OCI-LY1 (cell line): ENCODE measurements at regions not wholly inside any gene's neighbourhood (a gene's known extent, or its start where the extent isn't known, plus 50 kb on each side); places are given as distances from the start of the nearest gene placed in this dataset.

ENCODE experiments used
- H2AFZ ChIP-seq: fragments of 200-600 bp; sonication (generic), shearing (Covaris generic); 2 replicates; pipeline ENCODE4 v1.6.0; 2014; ENCODE audit warnings: antibody characterized with exemption, mild to moderate bottlenecking, low read length
- H3F3A ChIP-seq: fragments of 200-600 bp; sonication (generic), shearing (Covaris generic); 2 replicates; pipeline ENCODE4 v1.6.0; 2014; ENCODE audit warnings: mild to moderate bottlenecking, antibody characterized with exemption, low read length, moderate library complexity; ENCODE audit not compliant: insufficient read depth
- H3K27ac ChIP-seq: fragments of 200-600 bp; sonication (generic); 2 replicates; pipeline ENCODE4 v1.5.1; 2014; ENCODE audit warnings: low read length, mixed run types, mild to moderate bottlenecking, low read depth; ENCODE audit not compliant: poor library complexity, severe bottlenecking
- H3K27me3 ChIP-seq: fragments of 200-600 bp; sonication (generic); 2 replicates; pipeline ENCODE4 v1.6.0; 2014; ENCODE audit warnings: antibody characterized with exemption, mild to moderate bottlenecking, low read length, moderate library complexity; ENCODE audit not compliant: insufficient read depth
- H3K36me3 ChIP-seq: fragments of 200-600 bp; sonication (generic); 2 replicates; pipeline ENCODE4 v1.6.1; 2014; ENCODE audit warnings: mild to moderate bottlenecking, antibody characterized with exemption, low read length, moderate library complexity, mixed read lengths; ENCODE audit not compliant: insufficient read depth
- H3K4me1 ChIP-seq: fragments of 200-600 bp; sonication (generic); 2 replicates; pipeline ENCODE4 v1.5.1; 2014; ENCODE audit warnings: mild to moderate bottlenecking, low read length, moderate library complexity; ENCODE audit not compliant: insufficient read depth, severe bottlenecking
- H3K4me2 ChIP-seq: fragments of 200-600 bp; sonication (generic), shearing (Covaris generic); 2 replicates; pipeline ENCODE4 v1.6.1; 2014; ENCODE audit warnings: low read length
- H3K4me3 ChIP-seq: fragments of 200-600 bp; sonication (generic); 2 replicates; pipeline ENCODE4 v1.5.1; 2014; ENCODE audit warnings: low read length, low read depth, mild to moderate bottlenecking, mixed read lengths; ENCODE audit not compliant: poor library complexity, severe bottlenecking
- H3K79me2 ChIP-seq: fragments of 200-600 bp; shearing (Covaris generic); 2 replicates; pipeline ENCODE4 v1.6.1; 2016; ENCODE audit warnings: mixed run types, low read length, mixed read lengths; ENCODE audit not compliant: insufficient read depth
- H3K9ac ChIP-seq: fragments of 200-600 bp; sonication (generic), shearing (Covaris generic); 2 replicates; pipeline ENCODE4 v1.6.1; 2014; ENCODE audit warnings: mild to moderate bottlenecking, low read length, mixed read lengths
- H3K9me2 ChIP-seq: fragments of 200-600 bp; sonication (generic), shearing (Covaris generic); 2 replicates; pipeline ENCODE4 v1.6.1; 2014; ENCODE audit warnings: low read depth, mild to moderate bottlenecking, low read length, mixed read lengths
- H3K9me3 ChIP-seq: fragments of 200-600 bp; shearing (Covaris generic); 2 replicates; pipeline ENCODE4 v1.6.1; 2014; ENCODE audit warnings: low read length, mixed read lengths
- H4K20me1 ChIP-seq: fragments of 200-600 bp; sonication (generic), shearing (Covaris generic); 2 replicates; pipeline ENCODE4 v1.6.0; 2016; ENCODE audit warnings: mild to moderate bottlenecking, low read length; ENCODE audit not compliant: insufficient read depth
- CTCF ChIP-seq: fragments of 200-600 bp; sonication (generic), shearing (Covaris generic); IDR thresholded peaks from 2 replicates; pipeline ENCODE4 v1.5.1; 2017; ENCODE audit warnings: mild to moderate bottlenecking, antibody characterized with exemption, low read length, moderate library complexity, mixed read lengths
- EZH2 ChIP-seq: fragments of 200-600 bp; sonication (generic), shearing (Covaris generic); IDR thresholded peaks from 2 replicates; pipeline ENCODE4 v1.8.0; 2017; ENCODE audit warnings: borderline replicate concordance, mixed run types, mild to moderate bottlenecking, antibody characterized with exemption, low read length, moderate library complexity, mixed read lengths

GRCh38 chr3:72624656-72625055 is 223.6 kb downstream of the SHQ1 start:
- Histone ChIP-seq H3K9ac (no peak overlapping the region), H3K4me1 (no peaks in the 10 kb centered on the region), H3K27me3 (no peaks in the 10 kb centered on the region)

GRCh38 chr3:72618739-72619138 is 229.5 kb downstream of the SHQ1 start:
- Histone ChIP-seq H3K79me2 (no peaks in the 10 kb centered on the region), H3K9me2 (no peaks in the 10 kb centered on the region), H3K4me3 (no peak overlapping the region), H4K20me1 (no peaks in the 10 kb centered on the region), H3K27ac (no peak overlapping the region), H3K36me3 (no peaks in the 10 kb centered on the region), H3K9me3 (no peaks in the 10 kb centered on the region), H3K4me2 (no peak overlapping the region), H3F3A (no peaks in the 10 kb centered on the region), H3K27me3 (no peaks in the 10 kb centered on the region), H2AFZ (no peak overlapping the region), H3K9ac (no peak overlapping the region), H3K4me1 (no peaks in the 10 kb centered on the region)
- TF ChIP-seq EZH2 (no peak), CTCF (no peak)

More at GRCh38 chr3:72624656-72625055, 223.6 kb downstream of the SHQ1 start:
- H3K79me2 ChIP-seq = no peaks in the 10 kb centered on the region
- H3K4me3 ChIP-seq = no peak overlapping the region
- H4K20me1 ChIP-seq = no peaks in the 10 kb centered on the region
- H3K4me2 ChIP-seq = no peak overlapping the region
- no peaks in the 10 kb centered on the region for H3K9me3 ChIP-seq
- no peaks in the 10 kb centered on the region for H3F3A ChIP-seq
- H3K36me3 ChIP-seq = no peaks in the 10 kb centered on the region
- TF ChIP-seq CTCF (no peak), EZH2 (no peak)
- no peaks in the 10 kb centered on the region for H3K9me2 ChIP-seq
- H3K27ac ChIP-seq = no peak overlapping the region
- no peak overlapping the region for H2AFZ ChIP-seq

- Histone ChIP-seq H4K20me1 (no peaks in the 10 kb centered on the region), H3K27ac (no peak overlapping the region), H3K4me1 (no peaks in the 10 kb centered on the region), H3K9me3 (no peaks in the 10 kb centered on the region), H3K4me3 (no peak overlapping the region), H3K36me3 (no peaks in the 10 kb centered on the region), H3K4me2 (no peak overlapping the region), H3F3A (no peaks in the 10 kb centered on the region), H2AFZ (no peak overlapping the region), H3K9me2 (no peaks in the 10 kb centered on the region), H3K79me2 (no peaks in the 10 kb centered on the region), H3K9ac (no peak overlapping the region), H3K27me3 (no peaks in the 10 kb centered on the region)
- no peak for TF ChIP-seq CTCF
- TF ChIP-seq EZH2 = no peak
Observed at GRCh38 chr3:72617424-72618024, 230.7 kb downstream of the SHQ1 start.
